Fibroblast of lung (primary cell): ENCODE measurements at regions not wholly inside any gene's neighbourhood (a gene's known extent, or its start where the extent isn't known, plus 50 kb on each side); places are given as distances from the start of the nearest gene placed in this dataset.

Source experiments
- EZH2 ChIP-seq: IDR thresholded peaks from 2 replicates; pipeline ENCODE4 v1.5.1; 2012; ENCODE audit warnings: low read length, control low read depth, mild to moderate bottlenecking; ENCODE audit errors: missing control alignments
- TF ChIP-seq, protein P1 (sequence below), 2 donors: IDR thresholded peaks in 1 of 2; conservative IDR thresholded peaks in 1 of 2; 1 replicate in 1 of 2; 2 replicates in 1 of 2; pipeline ENCODE4 v1.5.1; 2011 to 2012; ENCODE audit warnings: low read length in 2 of 2, control low read depth in 1 of 2, inconsistent platforms in 1 of 2, low read depth in 1 of 2, mild to moderate bottlenecking in 1 of 2

DNA sequence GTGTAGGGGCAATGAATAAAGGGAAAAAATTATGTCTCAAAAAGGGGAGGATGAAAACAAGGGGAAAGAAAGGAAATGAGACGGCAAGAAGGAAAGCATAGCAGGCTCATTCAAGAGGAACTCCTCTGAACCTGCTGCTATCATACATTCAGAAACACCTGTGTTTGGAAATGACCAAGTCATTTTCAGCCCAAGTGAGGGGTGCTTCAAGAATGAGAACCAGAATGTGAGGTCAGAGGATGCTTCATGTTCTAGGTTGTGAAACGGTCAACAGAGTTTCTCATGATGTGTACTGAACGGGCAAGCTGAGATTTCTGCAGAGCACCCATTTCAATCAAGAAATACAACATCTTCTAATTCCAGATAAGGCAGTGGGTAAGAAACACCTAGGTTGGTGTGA is 1367.2 kb upstream of the CELF4 start:
- TF ChIP-seq, protein P1, sequence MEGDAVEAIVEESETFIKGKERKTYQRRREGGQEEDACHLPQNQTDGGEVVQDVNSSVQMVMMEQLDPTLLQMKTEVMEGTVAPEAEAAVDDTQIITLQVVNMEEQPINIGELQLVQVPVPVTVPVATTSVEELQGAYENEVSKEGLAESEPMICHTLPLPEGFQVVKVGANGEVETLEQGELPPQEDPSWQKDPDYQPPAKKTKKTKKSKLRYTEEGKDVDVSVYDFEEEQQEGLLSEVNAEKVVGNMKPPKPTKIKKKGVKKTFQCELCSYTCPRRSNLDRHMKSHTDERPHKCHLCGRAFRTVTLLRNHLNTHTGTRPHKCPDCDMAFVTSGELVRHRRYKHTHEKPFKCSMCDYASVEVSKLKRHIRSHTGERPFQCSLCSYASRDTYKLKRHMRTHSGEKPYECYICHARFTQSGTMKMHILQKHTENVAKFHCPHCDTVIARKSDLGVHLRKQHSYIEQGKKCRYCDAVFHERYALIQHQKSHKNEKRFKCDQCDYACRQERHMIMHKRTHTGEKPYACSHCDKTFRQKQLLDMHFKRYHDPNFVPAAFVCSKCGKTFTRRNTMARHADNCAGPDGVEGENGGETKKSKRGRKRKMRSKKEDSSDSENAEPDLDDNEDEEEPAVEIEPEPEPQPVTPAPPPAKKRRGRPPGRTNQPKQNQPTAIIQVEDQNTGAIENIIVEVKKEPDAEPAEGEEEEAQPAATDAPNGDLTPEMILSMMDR (conservative IDR thresholded peaks at IDR 0.05 in 1 of 2, IDR thresholded peaks at IDR 0.05 in 1 of 2; ENCODE audit: low read depth in 1 of 2, low read length in 2 of 2) = no peak
- TF ChIP-seq EZH2 = no peak
